Osteoblast (primary cell): ENCODE measurements at regions not wholly inside any gene's neighbourhood (a gene's known extent, or its start where the extent isn't known, plus 50 kb on each side); places are given as distances from the start of the nearest gene placed in this dataset.

Experiments used
- DNase-seq: peaks from one replicate; pipeline ENCODE4 v3.0.0; 2011; ENCODE audit warnings: low spot score, mixed read lengths; ENCODE audit not compliant: insufficient read length; ENCODE audit errors: missing footprints
- H2AFZ ChIP-seq: 2 replicates; pipeline ENCODE4 v1.6.0; 2011; ENCODE audit warnings: mild to moderate bottlenecking, low read length
- H3K27ac ChIP-seq: 2 replicates; pipeline ENCODE4 v1.5.1; 2011; ENCODE audit warnings: mild to moderate bottlenecking, low read depth, low read length, moderate library complexity
- H3K27me3 ChIP-seq: 2 replicates; pipeline ENCODE4 v1.6.0; 2012; ENCODE audit warnings: mild to moderate bottlenecking, control low read depth, inconsistent platforms, low read length, moderate library complexity; ENCODE audit not compliant: insufficient read depth
- H3K36me3 ChIP-seq: 2 replicates; pipeline ENCODE4 v1.5.1; 2011; ENCODE audit warnings: mild to moderate bottlenecking, low read length, control low read depth, moderate library complexity; ENCODE audit not compliant: insufficient read depth
- H3K4me1 ChIP-seq: 2 replicates; pipeline ENCODE4 v1.5.1; 2011; ENCODE audit warnings: mild to moderate bottlenecking, low read length, control low read depth, moderate library complexity; ENCODE audit not compliant: insufficient read depth
- H3K4me2 ChIP-seq: 2 replicates; pipeline ENCODE4 v1.6.0; 2011; ENCODE audit warnings: mild to moderate bottlenecking, low read length; ENCODE audit not compliant: insufficient read depth
- H3K4me3 ChIP-seq: fragments of 200-600 bp; sonication (generic); 3 replicates; pipeline ENCODE4 v1.5.1; 2012; ENCODE audit warnings: mild to moderate bottlenecking, low read length, inconsistent platforms; ENCODE audit not compliant: insufficient read depth
- H3K79me2 ChIP-seq: 2 replicates; pipeline ENCODE4 v1.6.0; 2012; ENCODE audit warnings: mild to moderate bottlenecking, low read length, control low read depth, inconsistent platforms; ENCODE audit not compliant: insufficient read depth
- H3K9me3 ChIP-seq: 2 replicates; pipeline ENCODE4 v1.5.1; 2011; ENCODE audit warnings: low read depth, low read length, control low read depth
- H4K20me1 ChIP-seq: 2 replicates; pipeline ENCODE4 v1.6.0; 2012; ENCODE audit warnings: mild to moderate bottlenecking, low read length, control low read depth; ENCODE audit not compliant: insufficient read depth
- TF ChIP-seq, protein P1 (sequence below): IDR thresholded peaks from 2 replicates; pipeline ENCODE4 v1.5.1; 2011; ENCODE audit warnings: mild to moderate bottlenecking, low read depth, low read length, moderate library complexity; ENCODE audit errors: extremely low read depth

GRCh38 chr16:31697744-31698125 lies 170.0 kb downstream of the AHSP start:
- TF ChIP-seq, protein P1, sequence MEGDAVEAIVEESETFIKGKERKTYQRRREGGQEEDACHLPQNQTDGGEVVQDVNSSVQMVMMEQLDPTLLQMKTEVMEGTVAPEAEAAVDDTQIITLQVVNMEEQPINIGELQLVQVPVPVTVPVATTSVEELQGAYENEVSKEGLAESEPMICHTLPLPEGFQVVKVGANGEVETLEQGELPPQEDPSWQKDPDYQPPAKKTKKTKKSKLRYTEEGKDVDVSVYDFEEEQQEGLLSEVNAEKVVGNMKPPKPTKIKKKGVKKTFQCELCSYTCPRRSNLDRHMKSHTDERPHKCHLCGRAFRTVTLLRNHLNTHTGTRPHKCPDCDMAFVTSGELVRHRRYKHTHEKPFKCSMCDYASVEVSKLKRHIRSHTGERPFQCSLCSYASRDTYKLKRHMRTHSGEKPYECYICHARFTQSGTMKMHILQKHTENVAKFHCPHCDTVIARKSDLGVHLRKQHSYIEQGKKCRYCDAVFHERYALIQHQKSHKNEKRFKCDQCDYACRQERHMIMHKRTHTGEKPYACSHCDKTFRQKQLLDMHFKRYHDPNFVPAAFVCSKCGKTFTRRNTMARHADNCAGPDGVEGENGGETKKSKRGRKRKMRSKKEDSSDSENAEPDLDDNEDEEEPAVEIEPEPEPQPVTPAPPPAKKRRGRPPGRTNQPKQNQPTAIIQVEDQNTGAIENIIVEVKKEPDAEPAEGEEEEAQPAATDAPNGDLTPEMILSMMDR: no peak
- H3K4me2 ChIP-seq: no peak overlapping the region
- H3K27ac ChIP-seq: no peak overlapping the region
- no peaks in the 10 kb centered on the region for H3K9me3 ChIP-seq
- H2AFZ ChIP-seq: no peak overlapping the region
- no peak overlapping the region for H3K4me3 ChIP-seq
- H3K79me2 ChIP-seq: peaks cover 2% of the 10 kb centered on the region
- peaks cover 9% of the 10 kb centered on the region for H3K27me3 ChIP-seq
- DNase-seq: no peak
- no peaks in the 10 kb centered on the region for H3K36me3 ChIP-seq
- peaks cover 10% of the 10 kb centered on the region for H4K20me1 ChIP-seq
- peaks cover 9% of the 10 kb centered on the region for H3K4me1 ChIP-seq

GRCh38 chr16:31698901-31699300 lies 171.2 kb downstream of the AHSP start:
- Histone ChIP-seq H3K4me1 (peaks cover 9% of the 10 kb centered on the region), H4K20me1 (peaks cover 12% of the 10 kb centered on the region), H3K79me2 (peaks cover 2% of the 10 kb centered on the region), H3K9me3 (no peaks in the 10 kb centered on the region), H3K4me2 (no peak overlapping the region), H3K27me3 (peaks cover 9% of the 10 kb centered on the region), H3K36me3 (peaks cover 3% of the 10 kb centered on the region), H3K4me3 (no peak overlapping the region), H2AFZ (no peak overlapping the region), H3K27ac (no peak overlapping the region)
- no peak for DNase-seq
- TF ChIP-seq, protein P1: no peak

DNA sequence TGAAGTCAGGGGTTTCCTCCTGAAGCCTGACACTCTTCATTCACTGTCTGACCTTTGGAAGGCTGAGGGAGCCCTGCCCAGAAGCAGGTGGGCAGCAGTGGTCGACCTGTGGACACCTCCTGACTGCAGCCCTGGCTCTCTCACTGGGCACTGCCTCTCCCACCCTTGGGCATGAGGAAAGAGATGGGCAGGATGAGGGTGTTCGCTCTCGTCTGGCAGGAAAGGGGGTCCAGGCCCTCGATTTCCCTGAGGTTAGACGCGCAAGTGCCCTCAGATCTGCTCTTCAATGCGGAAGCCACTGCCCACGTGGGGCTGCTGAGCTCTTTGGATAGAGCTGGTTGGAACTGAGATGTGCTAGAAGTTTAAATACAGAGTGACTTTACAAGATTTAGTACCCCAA lies 171.9 kb downstream of the AHSP start:
- Histone ChIP-seq H3K4me2 (no peak overlapping the region), H4K20me1 (peaks cover 12% of the 10 kb centered on the region), H3K79me2 (peaks cover 2% of the 10 kb centered on the region), H3K27ac (no peak overlapping the region), H2AFZ (no peak overlapping the region), H3K4me1 (peaks cover 9% of the 10 kb centered on the region), H3K27me3 (peaks cover 9% of the 10 kb centered on the region), H3K4me3 (no peak overlapping the region), H3K36me3 (peaks cover 3% of the 10 kb centered on the region), H3K9me3 (no peaks in the 10 kb centered on the region)
- peak; percentile 25 for DNase-seq
- TF ChIP-seq, protein P1: no peak

GRCh38 chr16:31700200-31700529 lies 172.5 kb downstream of the AHSP start:
- Histone ChIP-seq H3K27me3 (peaks cover 9% of the 10 kb centered on the region), H3K27ac (no peak overlapping the region), H2AFZ (peak overlapping the region; percentile 93), H3K79me2 (peaks cover 2% of the 10 kb centered on the region), H3K4me1 (peaks cover 9% of the 10 kb centered on the region), H3K4me2 (peak overlapping the region; percentile 91), H4K20me1 (peaks cover 12% of the 10 kb centered on the region), H3K9me3 (no peaks in the 10 kb centered on the region), H3K4me3 (peak overlapping the region; percentile 79), H3K36me3 (peaks cover 3% of the 10 kb centered on the region)
- TF ChIP-seq, protein P1: no peak
- peak; percentile 89 for DNase-seq
